ENCODE measurements at regions not wholly inside any gene's neighbourhood (a gene's known extent, or its start where the extent isn't known, plus 50 kb on each side); places are given as distances from the start of the nearest gene placed in this dataset.

DNA sequence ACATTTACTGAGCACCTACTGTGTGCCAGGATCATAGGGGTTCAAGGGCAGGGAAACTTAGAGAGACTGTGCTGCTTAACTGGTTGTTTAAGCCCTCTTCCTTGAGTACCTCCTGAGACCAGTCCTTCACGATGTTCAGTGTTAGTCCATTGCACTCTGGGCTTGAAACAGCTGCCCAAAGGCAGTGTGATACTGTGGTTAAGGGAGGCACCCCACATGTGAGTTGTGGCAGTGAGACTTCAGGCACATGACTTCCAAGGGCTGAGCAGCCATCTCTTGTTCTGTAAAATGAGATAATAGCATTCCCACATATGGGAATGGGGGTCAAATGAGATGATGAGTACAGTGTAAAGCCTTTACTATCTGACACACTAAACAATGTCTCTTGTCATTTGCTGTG is 75.1 kb downstream of the LINGO1 start:
- DNase-seq, result no peak

DNA sequence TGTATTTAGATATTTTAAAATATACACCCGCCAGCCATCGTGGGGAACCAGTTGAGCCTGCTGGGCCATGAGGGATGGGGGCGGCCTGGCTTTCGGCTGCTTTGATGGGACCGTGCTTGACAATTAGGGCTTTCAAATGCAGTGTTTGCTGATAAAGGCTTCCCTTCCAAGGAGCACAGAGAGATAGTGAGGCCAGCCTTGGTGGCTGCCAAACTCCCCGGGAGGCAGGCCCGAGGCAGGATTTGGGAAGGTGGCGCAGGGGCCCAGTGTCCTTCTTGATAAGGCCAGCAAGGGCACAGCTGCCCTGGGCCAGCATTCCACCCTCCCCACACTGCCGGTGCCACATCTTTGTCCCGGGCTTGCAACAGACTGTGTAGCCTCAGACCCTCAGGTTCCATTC is 75.6 kb downstream of the LINGO1 start:
- no peak for DNase-seq

DNA sequence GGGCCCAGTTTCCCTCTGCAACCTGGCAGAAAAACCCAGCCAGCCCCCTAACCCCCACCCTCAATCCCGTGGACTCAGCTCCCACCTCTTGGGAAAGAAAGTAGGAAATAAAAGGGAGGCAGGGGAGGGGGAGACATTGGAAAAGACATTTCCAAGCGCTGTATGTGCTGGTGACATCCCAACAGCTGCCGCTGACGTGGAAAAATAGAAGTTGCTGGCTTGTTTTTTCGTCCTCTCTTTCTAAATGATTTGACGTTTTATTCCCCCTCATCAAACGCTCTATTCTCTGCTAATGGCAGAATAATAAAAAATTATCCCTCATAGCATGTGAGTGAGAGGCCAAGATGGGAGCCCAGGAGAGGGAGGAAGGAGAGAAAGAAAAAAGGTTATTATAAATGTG is 76.1 kb downstream of the LINGO1 start:
- DNase-seq, result no peak

DNA sequence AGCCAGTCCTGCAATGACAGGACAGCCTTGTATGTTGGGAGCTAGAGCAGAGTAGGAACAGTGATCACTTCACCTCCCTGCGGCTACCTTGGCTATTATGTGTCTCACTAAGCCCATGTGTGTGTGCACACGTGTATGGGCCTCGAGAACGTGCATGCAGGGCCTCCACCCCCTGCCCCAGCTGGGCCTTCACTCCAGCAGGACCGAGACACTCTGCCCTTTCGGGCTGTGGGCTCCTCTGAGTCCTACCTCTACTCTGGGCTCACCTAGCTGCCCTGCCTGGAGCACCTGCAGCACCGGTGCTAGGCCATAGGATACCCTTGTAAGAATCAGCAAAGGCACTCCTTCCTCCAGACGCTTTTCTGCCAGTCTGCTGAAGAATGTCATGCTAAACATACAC is 77.5 kb downstream of the LINGO1 start:
- DNase-seq, result no peak

DNA sequence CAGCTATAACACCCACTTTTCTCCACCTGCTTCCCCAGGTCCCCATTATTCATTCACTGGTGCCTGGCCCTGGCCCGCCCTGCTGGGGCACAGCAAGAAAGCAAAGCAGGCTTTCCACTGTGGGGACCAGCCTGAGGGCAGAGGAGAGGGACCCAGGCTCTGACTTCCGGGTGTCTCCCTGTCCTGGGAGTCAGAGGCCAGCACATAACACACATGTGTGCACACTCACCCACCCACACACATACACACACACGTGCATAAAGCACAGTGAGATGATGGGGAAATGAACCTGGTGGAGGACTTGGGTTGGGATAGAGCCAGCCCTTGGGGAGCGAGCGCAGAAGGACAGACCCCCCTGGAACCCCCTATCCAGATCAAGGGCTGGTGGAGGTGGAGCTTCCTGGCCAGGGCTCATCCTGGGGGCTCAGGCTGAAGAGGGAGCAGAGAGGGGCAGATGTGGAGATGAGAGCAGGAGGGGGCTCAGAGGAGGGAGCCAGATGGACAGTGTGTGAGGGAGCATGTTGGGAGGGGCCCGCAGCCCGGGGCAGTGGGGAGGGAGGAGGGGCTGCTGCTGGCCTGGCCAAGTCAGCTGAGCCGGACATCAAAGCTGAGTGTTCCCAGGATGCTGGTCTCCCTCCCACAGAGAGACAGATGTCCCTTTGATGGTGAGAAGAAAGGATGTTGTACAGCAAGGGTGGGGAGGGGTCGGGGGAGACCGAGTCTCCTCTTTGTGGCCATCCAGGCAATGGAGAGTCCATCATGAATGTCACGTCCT is 78.2 kb downstream of the LINGO1 start:
- no peak for DNase-seq

DNA sequence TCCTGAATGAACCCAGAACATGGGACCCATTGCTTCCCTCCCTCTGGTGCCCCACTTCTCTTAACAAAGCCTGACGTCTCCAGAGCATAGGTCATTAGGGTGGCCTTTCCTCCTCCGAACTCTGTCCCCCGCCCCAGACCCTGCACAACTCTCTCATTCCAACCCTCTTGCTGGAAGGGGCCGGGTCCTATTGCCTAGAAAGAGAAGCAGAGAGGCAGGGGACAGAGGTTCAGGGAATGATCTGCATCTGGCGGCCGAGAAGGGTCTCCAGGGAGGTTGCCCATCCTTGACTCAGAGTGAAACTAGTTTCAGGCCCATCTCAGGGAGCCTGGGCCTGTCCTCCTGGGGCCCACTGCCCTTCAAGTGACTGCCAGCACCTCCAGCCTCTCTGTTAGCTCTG is 79.0 kb downstream of the LINGO1 start:
- DNase-seq, result no peak

DNA sequence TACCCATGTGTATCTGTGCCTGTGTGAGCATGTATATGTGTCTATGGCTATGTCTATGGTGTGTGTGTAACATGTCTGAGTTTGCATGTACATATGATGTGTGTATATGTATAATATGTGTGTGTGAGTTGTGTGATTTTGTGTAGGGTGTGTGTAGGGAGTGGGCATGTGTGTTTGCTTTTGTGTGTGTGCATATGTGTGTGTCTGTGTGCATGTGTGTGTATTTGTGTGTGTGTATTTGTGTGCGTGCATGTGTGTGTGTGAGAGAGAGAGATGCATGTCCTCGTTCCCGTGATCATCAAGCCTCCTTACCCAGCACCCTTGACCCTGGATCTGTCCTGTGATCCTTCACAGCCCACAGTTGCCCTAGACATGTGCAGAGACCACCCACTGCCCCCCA is 79.5 kb downstream of the LINGO1 start:
- DNase-seq, result no peak

DNA sequence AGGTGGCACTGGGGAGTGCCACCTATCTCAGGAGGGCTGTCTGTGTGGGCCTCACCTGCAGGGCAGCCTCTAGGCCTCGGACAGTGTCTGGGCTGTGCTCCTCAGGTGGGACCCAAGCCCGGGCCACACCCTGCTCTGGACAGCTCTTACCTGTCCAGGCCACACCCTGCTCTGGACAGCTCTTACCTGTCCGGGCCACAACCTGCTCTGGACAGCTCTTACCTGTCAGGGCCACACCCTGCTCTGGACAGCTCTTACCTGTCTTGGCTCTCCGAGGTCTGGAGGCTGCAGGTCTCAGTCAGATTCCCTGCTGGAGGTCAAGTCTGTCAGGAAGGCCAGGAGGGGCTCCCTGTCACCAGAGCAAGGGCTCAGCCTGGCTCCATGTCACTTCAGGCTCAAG is 80.6 kb downstream of the LINGO1 start:
- no peak for DNase-seq

DNA sequence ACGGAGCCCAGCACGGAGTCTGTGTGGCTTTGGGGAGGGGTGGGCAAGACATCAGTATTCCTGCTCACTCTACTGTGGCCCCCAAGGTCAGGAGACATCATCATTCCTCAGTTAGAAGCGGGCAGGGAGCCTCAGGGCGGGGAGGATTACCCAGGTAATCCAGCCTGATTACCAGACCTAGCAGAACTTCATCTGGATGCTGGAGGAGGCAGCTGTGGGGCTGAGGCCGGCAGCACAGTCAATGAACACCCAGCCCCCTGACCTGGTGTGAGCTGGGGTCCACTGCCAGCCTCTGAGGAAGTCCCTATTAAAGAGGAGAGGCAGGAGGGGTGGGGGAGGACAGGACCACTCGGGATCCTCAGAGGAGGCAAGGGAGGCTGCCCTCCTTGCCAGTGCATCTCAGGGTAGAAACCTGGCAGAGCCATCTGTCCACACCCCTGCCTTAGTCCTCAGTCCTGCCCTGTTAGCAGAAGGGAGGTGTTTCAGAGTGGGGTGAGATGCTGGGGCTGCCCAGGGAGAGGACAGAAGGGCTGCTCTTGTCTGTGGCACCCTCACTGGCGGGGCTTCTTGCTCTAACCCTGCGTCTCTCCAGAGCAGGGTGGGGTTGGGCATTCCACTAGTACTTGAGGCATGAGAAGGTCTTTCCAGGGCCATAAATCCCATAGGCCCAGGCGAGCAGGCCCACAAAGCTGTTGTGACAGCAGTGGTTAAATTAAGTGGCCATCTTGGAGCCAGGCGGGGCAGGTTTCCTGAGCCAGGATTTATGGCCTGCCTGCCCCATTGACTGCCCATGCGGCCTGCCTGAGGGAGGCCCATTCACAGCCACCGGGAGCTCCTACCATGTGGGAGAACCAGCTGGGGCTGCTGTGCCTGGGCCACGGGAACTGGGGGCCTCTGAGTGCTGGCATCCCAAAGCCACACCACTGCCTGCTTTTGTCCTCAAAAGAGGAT is 82.1 kb downstream of the LINGO1 start:
- no peak for DNase-seq

DNA sequence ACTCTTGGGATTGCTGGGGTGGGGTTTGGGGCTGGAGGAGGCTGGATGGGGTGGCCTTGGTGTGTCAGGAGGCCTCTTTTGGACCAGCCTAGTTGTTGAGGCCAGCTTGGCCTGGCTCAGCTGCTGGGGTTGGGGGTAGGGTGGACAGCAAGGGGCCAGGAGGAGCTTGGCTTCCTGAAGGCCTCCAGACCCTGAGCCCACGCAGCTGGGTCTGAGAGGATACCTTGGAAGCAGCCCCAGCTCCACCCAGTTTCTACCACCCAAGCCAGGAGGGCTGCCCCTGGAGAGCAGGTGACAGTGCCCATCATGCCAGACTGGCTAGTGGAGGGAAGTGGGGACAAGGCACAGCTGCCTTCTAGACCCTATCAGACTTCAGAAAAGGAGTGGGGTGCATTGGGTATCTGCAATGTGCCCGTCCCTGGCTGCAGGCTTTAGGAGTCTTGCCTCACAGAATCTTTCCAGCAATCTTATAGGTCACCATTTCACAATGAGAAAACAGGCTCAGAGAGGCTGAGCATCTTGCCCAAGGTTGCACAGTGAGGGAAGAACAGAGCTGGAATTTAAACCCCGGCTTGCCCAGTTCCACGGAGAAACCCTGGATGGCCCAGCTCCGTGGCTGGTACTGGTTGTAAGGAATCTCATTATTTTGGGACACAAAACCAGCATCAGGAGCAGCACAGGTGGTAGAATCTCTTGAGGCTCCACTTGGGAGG is 83.0 kb downstream of the LINGO1 start:
- DNase-seq, result no peak

DNA sequence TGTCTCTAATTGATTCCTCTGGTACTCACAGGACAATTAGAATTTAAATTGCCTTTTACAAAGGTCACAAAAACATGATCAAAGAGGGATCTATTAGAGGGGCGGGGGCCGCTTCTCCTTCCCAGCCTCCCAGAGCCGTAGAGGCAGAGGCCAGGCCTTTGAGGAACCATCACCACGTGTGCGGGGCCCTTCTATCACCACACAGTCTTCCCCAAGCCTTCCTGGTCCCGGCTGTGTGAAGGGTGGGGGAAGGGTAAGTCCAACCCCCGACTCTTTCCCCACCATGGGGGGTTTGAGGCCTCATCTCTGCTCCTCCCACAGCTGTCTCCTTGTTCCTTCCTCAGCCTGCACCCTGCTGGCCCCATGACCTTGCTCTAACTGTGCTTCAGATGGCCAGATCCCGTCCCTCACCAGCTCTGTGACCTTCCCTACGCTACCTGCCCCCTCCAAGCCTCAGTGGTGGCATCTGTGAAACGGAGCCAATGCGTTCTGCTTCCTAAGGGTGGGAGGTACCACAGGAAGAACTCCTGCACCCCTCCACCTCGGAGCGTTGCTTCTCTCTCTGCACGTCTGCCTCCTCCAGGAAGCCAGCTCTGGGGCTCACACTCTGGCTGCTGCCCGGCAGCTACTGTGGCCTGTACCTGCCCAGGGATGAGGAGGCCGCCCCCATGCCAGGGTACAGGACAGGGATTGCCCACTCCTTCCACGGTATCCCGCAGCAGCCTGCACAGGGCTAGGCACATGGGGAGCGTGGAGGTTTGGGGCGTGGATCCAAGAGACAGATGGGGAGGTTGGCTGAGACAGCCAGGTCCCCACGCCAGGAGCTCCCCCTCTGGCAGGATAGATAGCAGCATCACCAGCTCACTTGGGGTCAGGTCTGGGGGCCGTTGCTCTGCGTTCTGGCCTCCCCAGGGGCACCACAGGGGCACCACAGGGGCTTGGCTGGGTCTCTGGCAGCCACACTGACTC is 83.8 kb downstream of the LINGO1 start:
- no peak for DNase-seq

DNA sequence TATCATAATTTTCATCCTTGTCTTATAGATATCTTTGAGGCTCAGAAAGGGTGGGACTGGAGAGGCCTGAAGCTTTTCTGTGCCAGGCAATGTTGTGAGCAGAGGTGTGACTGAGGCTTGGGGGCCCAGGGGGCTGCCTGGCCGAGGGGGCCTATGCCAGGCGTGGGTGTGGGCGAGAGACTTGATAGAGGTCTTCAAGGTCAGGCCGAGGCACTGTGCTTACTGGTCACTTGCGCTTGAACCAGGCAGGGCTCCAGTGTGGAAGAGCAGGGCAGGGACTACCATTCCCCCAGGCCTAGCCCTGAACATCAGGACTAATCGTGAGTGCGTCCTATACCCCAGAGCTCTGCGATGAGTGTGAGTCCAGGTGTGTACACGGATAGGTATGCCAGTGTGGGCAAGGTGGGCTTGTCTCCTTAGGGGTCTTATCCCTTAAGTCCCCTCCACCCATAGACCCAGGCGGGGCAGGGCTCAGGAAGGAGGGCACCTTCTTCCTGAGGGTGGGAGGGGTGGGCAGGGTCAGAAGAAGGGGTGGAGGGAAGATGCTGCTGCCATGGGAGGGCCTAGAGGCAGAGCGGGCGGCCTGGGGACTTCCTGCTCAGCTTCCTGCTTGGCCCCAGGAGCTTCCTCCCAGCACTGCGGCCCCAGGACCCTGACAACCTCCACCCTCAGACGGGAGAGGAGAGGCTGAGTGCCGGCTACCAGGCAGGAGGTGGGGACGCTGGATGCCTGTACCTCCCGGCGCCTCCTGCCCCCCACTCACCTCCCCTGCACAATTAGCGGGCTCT is 84.7 kb downstream of the LINGO1 start:
- no peak for DNase-seq

DNA sequence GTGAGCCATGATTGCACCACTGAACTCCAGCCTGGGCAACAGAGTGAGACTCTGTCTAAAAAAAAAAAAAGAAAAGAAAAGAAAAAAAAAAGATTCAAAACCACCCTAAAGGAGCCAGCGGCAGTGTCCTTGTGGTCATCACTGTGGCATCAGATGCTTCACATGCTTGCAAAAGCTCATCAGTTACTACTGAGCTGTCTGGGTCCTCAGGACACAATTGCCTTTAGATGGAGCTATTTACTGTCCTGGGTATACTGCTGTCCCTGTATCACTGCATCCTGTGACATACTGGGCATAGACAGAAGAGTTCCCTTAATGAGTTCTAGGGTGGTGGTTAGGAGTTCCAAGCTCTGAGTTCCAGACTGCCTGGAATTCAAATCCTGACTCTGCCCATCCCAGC is 85.8 kb downstream of the LINGO1 start:
- no peak for DNase-seq

DNA sequence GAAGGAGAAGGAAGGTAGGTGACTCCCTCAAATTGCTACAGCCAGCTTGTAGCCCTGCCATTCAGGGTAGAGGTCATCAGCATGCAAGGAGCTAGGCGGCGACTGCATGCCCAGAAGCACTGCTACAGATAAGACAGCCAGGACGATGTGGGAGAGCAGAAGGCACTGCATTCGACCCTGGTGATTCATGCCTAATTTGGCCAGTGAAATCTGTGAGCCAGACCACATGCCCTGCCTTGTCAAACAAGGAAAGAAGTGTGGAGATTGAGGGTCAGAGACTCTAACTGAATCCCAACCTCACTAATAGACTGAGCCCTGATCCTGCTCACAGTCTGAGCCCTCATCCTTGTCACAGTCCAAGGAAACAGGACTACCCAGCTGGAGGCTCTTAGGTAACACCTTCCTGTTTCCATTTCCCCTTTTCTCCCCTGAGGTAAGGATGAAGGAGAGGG is 86.6 kb downstream of the LINGO1 start:
- DNase-seq, result no peak

DNA sequence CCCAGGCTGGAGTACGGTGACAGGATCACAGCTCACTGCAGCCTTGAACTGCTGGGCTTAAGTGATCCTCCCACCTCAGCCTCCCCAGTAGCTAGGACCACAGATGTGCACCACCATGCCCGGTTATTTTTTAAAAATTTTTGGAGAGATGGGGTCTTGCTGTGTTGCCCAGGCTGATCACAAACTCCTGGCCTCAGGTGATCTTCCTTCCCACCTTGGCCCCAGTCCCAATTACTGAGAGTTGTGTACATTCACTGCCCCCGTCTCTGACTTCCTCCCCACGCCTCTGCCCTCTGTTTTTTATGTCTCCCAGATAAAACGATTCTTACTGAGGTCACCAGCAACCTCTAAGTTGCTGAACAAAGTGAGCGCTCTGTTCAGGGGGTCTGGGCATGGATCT is 87.7 kb downstream of the LINGO1 start:
- no peak for DNase-seq

DNA sequence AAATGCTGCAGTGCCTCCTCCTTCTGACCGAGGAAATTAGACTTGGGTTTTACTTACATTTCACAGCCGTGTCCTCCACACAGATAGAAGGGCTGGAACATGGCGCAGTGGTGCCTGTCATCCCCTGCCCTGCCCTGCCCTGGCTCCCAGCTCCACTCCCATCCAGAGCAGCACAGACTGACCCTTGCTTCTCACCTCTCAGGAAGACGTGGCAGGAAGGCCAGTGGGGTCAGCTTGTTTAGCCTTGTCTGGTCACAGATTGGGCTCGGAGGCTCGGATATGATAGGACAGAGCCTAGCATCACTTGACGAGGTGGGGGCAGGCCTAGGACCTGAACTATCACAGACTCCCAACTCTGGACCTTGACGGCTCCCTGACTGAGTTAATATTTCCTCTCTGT is 88.5 kb downstream of the LINGO1 start:
- DNase-seq, result no peak

DNA sequence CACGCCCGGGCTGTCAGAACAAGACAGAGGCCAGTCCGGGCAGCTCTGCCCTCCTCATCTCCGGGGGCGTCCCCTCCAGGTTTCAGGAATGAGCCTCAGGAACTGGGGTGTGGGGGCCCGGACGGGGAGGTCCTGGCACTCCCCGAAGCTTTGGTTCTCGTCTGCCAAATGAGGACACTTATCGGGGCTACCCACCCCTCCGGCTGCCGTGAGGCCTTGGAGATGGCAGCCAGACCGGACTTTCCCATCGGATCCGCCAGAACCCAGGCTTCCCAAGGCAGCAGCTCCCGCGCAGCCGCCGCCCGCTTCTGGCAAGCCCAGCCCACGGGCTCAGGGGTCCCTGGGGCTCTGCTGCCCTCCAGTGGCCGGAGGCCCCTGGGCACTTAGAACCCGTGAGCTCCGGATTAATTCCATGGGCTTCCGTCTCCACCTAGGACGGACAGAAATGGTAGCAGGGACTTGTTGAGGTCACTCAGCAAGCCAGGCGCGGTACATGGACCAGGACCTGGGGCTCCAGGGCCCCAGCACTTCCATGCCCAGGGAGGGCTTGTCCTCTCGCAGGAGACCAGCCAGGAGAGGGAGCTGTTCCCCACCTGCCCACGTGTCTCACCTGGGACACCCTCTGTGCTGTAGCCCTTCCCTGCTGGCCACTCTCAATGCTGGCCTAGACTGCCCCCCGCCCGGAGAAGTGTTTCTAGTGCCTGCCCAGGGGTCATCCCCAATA is 89.4 kb downstream of the LINGO1 start:
- DNase-seq, result peak; percentile 59

DNA sequence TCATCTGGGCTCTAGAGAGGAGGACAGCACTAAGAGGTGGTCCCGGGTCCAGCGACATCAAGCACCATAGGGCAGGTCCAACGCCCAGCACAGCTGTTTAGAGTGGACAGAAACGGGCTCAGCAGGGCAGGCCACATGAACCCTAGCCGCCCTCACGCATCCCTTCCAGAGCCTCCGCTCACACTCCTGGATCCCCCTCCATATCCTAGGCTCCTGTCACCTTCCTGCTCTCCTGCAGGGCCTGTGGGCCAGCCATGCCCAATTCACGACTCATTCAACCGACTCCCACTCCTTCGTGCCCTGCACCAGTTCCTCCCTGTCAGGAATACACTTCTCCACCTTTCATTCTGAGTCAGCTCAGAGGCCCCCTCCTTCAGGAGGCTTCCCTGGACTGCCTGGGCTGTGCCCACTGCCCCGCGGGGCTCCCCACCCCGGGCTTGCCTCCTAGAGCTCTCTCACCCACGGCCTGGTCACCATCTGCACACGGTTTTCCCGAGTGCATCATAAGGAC is 90.2 kb downstream of the LINGO1 start:
- DNase-seq, result no peak

DNA sequence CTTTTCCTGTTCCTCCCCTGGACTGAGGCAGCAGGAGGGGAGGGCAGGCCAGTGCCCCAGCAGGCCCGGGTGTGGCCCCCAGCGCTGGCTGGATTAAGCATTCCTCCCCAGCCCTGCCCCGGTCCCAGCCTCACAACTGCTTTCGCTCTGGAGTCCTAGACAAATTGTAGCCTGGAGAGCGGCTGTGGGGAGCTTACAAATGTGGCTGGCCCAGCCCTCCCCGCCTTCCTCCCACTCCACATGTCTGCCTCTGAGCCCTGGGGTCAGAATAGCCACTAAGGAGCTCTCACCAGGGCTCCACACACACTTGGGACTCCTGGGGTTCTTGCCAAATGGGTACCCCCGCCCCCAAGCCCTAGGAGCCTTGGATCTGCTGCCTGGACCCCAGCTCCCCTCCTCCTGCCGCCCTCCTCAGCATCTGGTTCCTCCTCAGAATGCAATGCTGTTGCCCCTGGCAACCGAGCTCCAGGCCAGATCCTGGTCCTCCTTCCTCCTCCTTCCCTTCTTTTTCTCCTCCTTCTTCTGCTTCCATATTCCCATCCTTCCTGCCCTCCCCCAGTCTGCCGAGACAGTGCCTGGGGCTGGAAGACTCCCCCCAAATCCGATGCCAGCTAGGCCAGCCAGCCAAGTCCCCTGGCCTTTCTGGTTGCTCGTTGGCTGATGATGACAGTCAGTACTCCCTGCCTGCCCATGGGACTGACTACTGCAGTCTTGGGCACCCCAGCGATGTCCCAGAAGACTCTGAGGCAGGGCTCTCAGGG is 91.1 kb downstream of the LINGO1 start:
- no peak for DNase-seq
